Ishikawa (cell line): ENCODE measurements at regions not wholly inside any gene's neighbourhood (a gene's known extent, or its start where the extent isn't known, plus 50 kb on each side); places are given as distances from the start of the nearest gene placed in this dataset.

ENCODE experiments used
- CEBPB ChIP-seq: IDR thresholded peaks from 2 replicates; pipeline ENCODE4 v1.6.1; 2012
- CREB1 ChIP-seq: IDR thresholded peaks from 2 replicates; pipeline ENCODE4 v1.6.1; 2012; ENCODE audit warnings: low read depth
- EGR1 ChIP-seq: IDR thresholded peaks from 2 replicates; pipeline ENCODE4 v1.6.1; 2012
- EP300 ChIP-seq: IDR thresholded peaks from 2 replicates; pipeline ENCODE4 v1.6.1; 2012; ENCODE audit warnings: borderline replicate concordance
- FOXM1 ChIP-seq: IDR thresholded peaks from 2 replicates; pipeline ENCODE4 v1.6.1; 2012; ENCODE audit warnings: low read depth, borderline replicate concordance
- MAX ChIP-seq: IDR thresholded peaks from 2 replicates; pipeline ENCODE4 v1.6.1; 2012
- NFIC ChIP-seq: IDR thresholded peaks from 2 replicates; pipeline ENCODE4 v1.6.1; 2012
- RAD21 ChIP-seq: IDR thresholded peaks from 2 replicates; pipeline ENCODE4 v1.6.1; 2012; ENCODE audit warnings: low read depth
- TAF1 ChIP-seq: IDR thresholded peaks from 2 replicates; pipeline ENCODE4 v1.6.1; 2012; ENCODE audit warnings: low read depth, mild to moderate bottlenecking
- TCF12 ChIP-seq: IDR thresholded peaks from 2 replicates; pipeline ENCODE4 v1.6.1; 2012; ENCODE audit warnings: low read depth
- TEAD4 ChIP-seq: IDR thresholded peaks from 2 replicates; pipeline ENCODE4 v1.6.1; 2012
- YY1 ChIP-seq: IDR thresholded peaks from 2 replicates; pipeline ENCODE4 v1.6.1; 2012; ENCODE audit warnings: low read depth
- ZBTB7A ChIP-seq: IDR thresholded peaks from 2 replicates; pipeline ENCODE4 v1.6.1; 2012; ENCODE audit warnings: low read depth
- TF ChIP-seq, protein P1 (sequence below): IDR thresholded peaks from 2 replicates; pipeline ENCODE4 v1.6.1; 2012
- TF ChIP-seq, protein P2 (sequence below): IDR thresholded peaks from 2 replicates; pipeline ENCODE4 v1.6.1; 2012; ENCODE audit warnings: low read depth, mild to moderate bottlenecking

GRCh38 chr14:101492716-101493115, 68.6 kb upstream of the DIO3 start:
- no peak for TF ChIP-seq NFIC
- TF ChIP-seq TCF12: no peak
- TF ChIP-seq CREB1: no peak
- TF ChIP-seq TAF1: no peak

- TF ChIP-seq CEBPB (no peak), NFIC (no peak), FOXM1 (no peak), YY1 (no peak), TAF1 (no peak)
- TF ChIP-seq, protein P1, sequence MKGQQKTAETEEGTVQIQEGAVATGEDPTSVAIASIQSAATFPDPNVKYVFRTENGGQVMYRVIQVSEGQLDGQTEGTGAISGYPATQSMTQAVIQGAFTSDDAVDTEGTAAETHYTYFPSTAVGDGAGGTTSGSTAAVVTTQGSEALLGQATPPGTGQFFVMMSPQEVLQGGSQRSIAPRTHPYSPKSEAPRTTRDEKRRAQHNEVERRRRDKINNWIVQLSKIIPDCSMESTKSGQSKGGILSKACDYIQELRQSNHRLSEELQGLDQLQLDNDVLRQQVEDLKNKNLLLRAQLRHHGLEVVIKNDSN: no peak
Measured at GRCh38 chr14:101494826-101495225, 66.5 kb upstream of the DIO3 start.

GRCh38 chr14:101495284-101495683, 66.0 kb upstream of the DIO3 start:
- no peak for TF ChIP-seq FOXM1
- TF ChIP-seq, protein P1: no peak
- TF ChIP-seq ZBTB7A: no peak
- TF ChIP-seq TAF1: no peak
- TF ChIP-seq TEAD4: no peak
- no peak for TF ChIP-seq TCF12
- TF ChIP-seq RAD21: no peak
- TF ChIP-seq EGR1: no peak
- no peak for TF ChIP-seq NFIC
- no peak for TF ChIP-seq YY1
- no peak for TF ChIP-seq CREB1
- TF ChIP-seq MAX: no peak
- TF ChIP-seq, protein P2, sequence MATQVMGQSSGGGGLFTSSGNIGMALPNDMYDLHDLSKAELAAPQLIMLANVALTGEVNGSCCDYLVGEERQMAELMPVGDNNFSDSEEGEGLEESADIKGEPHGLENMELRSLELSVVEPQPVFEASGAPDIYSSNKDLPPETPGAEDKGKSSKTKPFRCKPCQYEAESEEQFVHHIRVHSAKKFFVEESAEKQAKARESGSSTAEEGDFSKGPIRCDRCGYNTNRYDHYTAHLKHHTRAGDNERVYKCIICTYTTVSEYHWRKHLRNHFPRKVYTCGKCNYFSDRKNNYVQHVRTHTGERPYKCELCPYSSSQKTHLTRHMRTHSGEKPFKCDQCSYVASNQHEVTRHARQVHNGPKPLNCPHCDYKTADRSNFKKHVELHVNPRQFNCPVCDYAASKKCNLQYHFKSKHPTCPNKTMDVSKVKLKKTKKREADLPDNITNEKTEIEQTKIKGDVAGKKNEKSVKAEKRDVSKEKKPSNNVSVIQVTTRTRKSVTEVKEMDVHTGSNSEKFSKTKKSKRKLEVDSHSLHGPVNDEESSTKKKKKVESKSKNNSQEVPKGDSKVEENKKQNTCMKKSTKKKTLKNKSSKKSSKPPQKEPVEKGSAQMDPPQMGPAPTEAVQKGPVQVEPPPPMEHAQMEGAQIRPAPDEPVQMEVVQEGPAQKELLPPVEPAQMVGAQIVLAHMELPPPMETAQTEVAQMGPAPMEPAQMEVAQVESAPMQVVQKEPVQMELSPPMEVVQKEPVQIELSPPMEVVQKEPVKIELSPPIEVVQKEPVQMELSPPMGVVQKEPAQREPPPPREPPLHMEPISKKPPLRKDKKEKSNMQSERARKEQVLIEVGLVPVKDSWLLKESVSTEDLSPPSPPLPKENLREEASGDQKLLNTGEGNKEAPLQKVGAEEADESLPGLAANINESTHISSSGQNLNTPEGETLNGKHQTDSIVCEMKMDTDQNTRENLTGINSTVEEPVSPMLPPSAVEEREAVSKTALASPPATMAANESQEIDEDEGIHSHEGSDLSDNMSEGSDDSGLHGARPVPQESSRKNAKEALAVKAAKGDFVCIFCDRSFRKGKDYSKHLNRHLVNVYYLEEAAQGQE: no peak

GRCh38 chr14:101495827-101496775, 65.2 kb upstream of the DIO3 start:
- TF ChIP-seq, protein P2: no peak
- TF ChIP-seq EGR1 (no peak), TAF1 (no peak), RAD21 (no peak), FOXM1 (no peak), ZBTB7A (no peak), CEBPB (no peak), TEAD4 (no peak), CREB1 (no peak), TCF12 (no peak), MAX (no peak), EP300 (no peak), YY1 (no peak), NFIC (no peak)
- TF ChIP-seq, protein P1: no peak

DNA sequence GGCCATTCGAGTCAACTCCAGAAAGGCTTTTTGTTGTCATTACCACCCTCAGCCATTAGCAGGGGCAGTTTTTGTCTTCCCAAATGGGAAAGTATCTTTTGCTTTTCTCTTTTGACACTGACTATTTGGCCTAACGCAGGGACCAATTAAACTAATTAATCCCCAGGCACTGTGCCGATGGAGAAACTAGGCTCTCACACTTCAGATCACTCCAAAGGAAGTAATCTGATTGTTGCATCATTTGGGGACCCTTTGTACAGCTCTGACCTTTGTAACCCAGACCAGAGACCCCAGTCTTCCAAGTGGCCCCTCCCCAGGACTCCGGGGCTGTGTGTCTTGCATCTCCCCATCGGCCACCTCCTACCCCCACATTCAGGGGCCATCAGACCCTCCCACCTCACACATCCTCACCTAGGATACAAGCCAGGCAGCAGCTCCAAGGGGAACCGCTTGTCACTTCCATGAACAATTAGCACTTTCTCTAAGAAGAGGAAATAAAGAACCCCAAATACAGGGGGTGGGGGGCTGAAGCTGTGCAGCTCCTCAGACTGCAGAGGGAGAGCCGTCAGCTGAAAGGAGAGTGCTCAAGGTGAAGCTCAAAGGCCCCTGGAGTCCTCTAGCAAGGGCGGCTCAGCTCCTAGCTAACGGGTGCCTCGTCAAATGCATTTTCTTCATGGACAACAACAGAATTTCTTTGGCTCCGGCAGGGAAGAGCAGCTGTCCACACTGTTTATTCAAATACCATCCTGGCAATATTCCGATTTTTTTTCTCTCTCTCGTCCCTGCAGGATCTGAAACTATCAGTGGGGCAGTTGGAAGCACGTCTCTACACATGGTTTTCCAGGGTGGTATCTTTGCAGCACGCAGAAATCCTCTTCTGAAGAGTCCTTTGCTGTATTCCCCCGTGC, 64.3 kb upstream of the DIO3 start:
- TF ChIP-seq CREB1: no peak
- no peak for TF ChIP-seq TCF12
- TF ChIP-seq EP300: no peak
- no peak for TF ChIP-seq FOXM1
- TF ChIP-seq, protein P1: no peak
- no peak for TF ChIP-seq YY1
- TF ChIP-seq TEAD4: no peak
- TF ChIP-seq MAX: no peak
- no peak for TF ChIP-seq TAF1
- no peak for TF ChIP-seq ZBTB7A
- TF ChIP-seq, protein P2: no peak
- TF ChIP-seq NFIC: no peak
- TF ChIP-seq CEBPB: no peak
- no peak for TF ChIP-seq RAD21
- no peak for TF ChIP-seq EGR1
